K562 (cell line): ENCODE measurements at regions not wholly inside any gene's neighbourhood (a gene's known extent, or its start where the extent isn't known, plus 50 kb on each side); places are given as distances from the start of the nearest gene placed in this dataset.

ENCODE experiments used
- ATAC-seq: fragments of 200-7000 bp; cut with Tn5 transposase; 3 replicates; pipeline ENCODE4 v1.9.1; 2020; ENCODE audit warnings: moderate library complexity
- BruUV-seq: library from RNA; stranded (reverse); fragments of 400-500 nt; replicated peaks from 2 replicates; lab custom pipeline; 2021; lab: Mats Ljungman, UMichigan
- CTCF ChIA-PET: fragments of 300-600 bp; formaldehyde crosslinking; extraction: SDS; loops from one replicate; lab custom pipeline; 2021; ENCODE audit warnings: low intra/inter-chr PET ratio; lab: Yijun Ruan, JAX
- POLR2A ChIA-PET: fragments of 300-600, 350-650 bp; sonication (Branson Sonifier 250); formaldehyde crosslinking; extraction: SDS; loops from one replicate; lab custom pipeline; 2021; ENCODE audit warnings: antibody characterized with exemption, inconsistent platforms; lab: Yijun Ruan, JAX
- DNase-seq, 4 experiments: peaks; one replicate each; pipeline versions ENCODE4 v3.0.0 to v3.0.0-alpha.2; 2011 to 2018; ENCODE audit warnings: low spot score in 3 of 4, mixed read lengths in 3 of 4; ENCODE audit errors: extremely low read depth in 1 of 4
- FAIRE-seq: peaks from 2 replicates; lab custom pipeline; 2011; peaks lifted over from hg19 to GRCh38; lab: Jason Lieb, UNC
- H2AFZ ChIP-seq: 2 replicates; pipeline ENCODE4 v1.6.0; 2011; ENCODE audit warnings: low read depth, low read length, control low read depth, inconsistent platforms
- H3K27ac ChIP-seq: fragments of 200-600 bp; 3 replicates; pipeline ENCODE4 v1.8.0; 2011; ENCODE audit warnings: low read depth, mild to moderate bottlenecking, control low read depth, inconsistent platforms, low read length, moderate library complexity, mixed read lengths; ENCODE audit errors: extremely low read depth
- H3K27me3 ChIP-seq, 2 experiments: fragments of 300-600 bp in 1 of 2; 2 replicates in 1 of 2; 3 replicates in 1 of 2; pipeline versions ENCODE4 v1.6.0 to v1.8.0; 2011; ENCODE audit warnings: inconsistent platforms in 2 of 2, low read length in 2 of 2, mild to moderate bottlenecking in 1 of 2, mixed read lengths in 1 of 2, moderate library complexity in 1 of 2; ENCODE audit not compliant: control insufficient read depth in 2 of 2, insufficient read depth in 2 of 2
- H3K36me3 ChIP-seq: fragments of 300-600 bp; 3 replicates; pipeline ENCODE4 v1.8.0; 2011; ENCODE audit warnings: mild to moderate bottlenecking, low read length, inconsistent platforms; ENCODE audit not compliant: control insufficient read depth, insufficient read depth
- H3K4me1 ChIP-seq, 2 experiments: fragments of 200-600 bp in 1 of 2; replicated peaks in 1 of 2; 2 replicates in 1 of 2; 3 replicates in 1 of 2; pipeline versions ENCODE4 v1.5.1 to v1.8.0; 2011; ENCODE audit warnings: inconsistent platforms in 2 of 2, low read length in 2 of 2, mild to moderate bottlenecking in 1 of 2, mixed read lengths in 1 of 2, moderate library complexity in 1 of 2; ENCODE audit not compliant: control insufficient read depth in 2 of 2, insufficient read depth in 2 of 2
- H3K4me2 ChIP-seq: 2 replicates; pipeline ENCODE4 v1.6.1; 2011; ENCODE audit warnings: low read length, control low read depth, inconsistent platforms, mixed read lengths; ENCODE audit not compliant: insufficient read depth
- H3K4me3 ChIP-seq: fragments of 200-600 bp; sonication (generic), shearing (Covaris generic); 2 replicates; pipeline ENCODE4 v1.5.1; 2016; ENCODE audit warnings: control low read depth, inconsistent platforms
- H3K79me2 ChIP-seq: fragments of 200-600 bp; 3 replicates; pipeline ENCODE4 v1.8.0; 2011; ENCODE audit warnings: low read length, inconsistent platforms; ENCODE audit not compliant: control insufficient read depth, insufficient read depth
- H3K9ac ChIP-seq, 2 experiments: 2 replicates each; pipeline versions ENCODE4 v1.6.0 to v1.6.1; 2011; ENCODE audit warnings: low read depth in 2 of 2, low read length in 2 of 2, control low read depth in 1 of 2, inconsistent platforms in 1 of 2, mild to moderate bottlenecking in 1 of 2, mixed read lengths in 1 of 2; ENCODE audit not compliant: insufficient read depth in 1 of 2
- H3K9me1 ChIP-seq: one replicate; pipeline ENCODE4 v1.6.0; 2011; ENCODE audit warnings: inconsistent platforms, mild to moderate bottlenecking, low read length, moderate library complexity; ENCODE audit not compliant: control insufficient read depth, insufficient read depth
- H3K9me3 ChIP-seq: replicated peaks from 2 replicates; pipeline ENCODE4 v1.5.1; 2011; ENCODE audit warnings: low read depth, low read length, inconsistent platforms; ENCODE audit not compliant: control insufficient read depth, insufficient read depth
- H4K20me1 ChIP-seq: replicated peaks from 2 replicates; pipeline ENCODE4 v1.6.1; 2011; ENCODE audit warnings: low read length, inconsistent platforms, mixed read lengths; ENCODE audit not compliant: control insufficient read depth, insufficient read depth
- ARID2 ChIP-seq: fragments of 450-650 bp; IDR thresholded peaks from 2 replicates; pipeline ENCODE4 v1.6.1; 2017; ENCODE audit warnings: antibody characterized with exemption, mild to moderate bottlenecking
- ARID4B ChIP-seq: sonication (generic); formaldehyde crosslinking; IDR thresholded peaks from 2 replicates; pipeline ENCODE4 v1.8.0; 2022; ENCODE audit warnings: mild to moderate bottlenecking, missing genetic modification reagents
- ASH1L ChIP-seq: fragments of 450-650 bp; IDR thresholded peaks from 2 replicates; pipeline ENCODE4 v1.6.1; 2018; ENCODE audit warnings: borderline replicate concordance, mild to moderate bottlenecking, low read depth; ENCODE audit not compliant: partially characterized antibody
- CC2D1A ChIP-seq: fragments of 450-650 bp; IDR thresholded peaks from 2 replicates; pipeline ENCODE4 v1.6.1; 2017; ENCODE audit warnings: mild to moderate bottlenecking
- CUX1 ChIP-seq: fragments of 200-800 bp; sonication (Bioruptor generic); IDR thresholded peaks from 2 replicates; pipeline ENCODE4 v1.6.1; 2016; ENCODE audit warnings: missing genetic modification characterization, missing compliant biosample characterization
- FIP1L1 ChIP-seq: fragments of 200-400 bp; formaldehyde crosslinking; IDR thresholded peaks from 2 replicates; pipeline ENCODE4 v1.6.1; 2018; ENCODE audit warnings: mild to moderate bottlenecking, low read depth, low read length; ENCODE audit not compliant: poor library complexity, severe bottlenecking
- HMG20A ChIP-seq: fragments of 450-650 bp; formaldehyde crosslinking; conservative IDR thresholded peaks from 2 replicates; pipeline ENCODE4 v1.4.0; 2020; ENCODE audit warnings: mild to moderate bottlenecking, mixed read lengths
- MAFK ChIP-seq: IDR thresholded peaks from 2 replicates; pipeline ENCODE4 v1.6.1; 2011; ENCODE audit warnings: low read length, improper control_type of control experiment
- NR2F6 ChIP-seq: fragments of 450-650 bp; formaldehyde crosslinking; IDR thresholded peaks from 2 replicates; pipeline ENCODE4 v1.4.0; 2020; ENCODE audit warnings: mild to moderate bottlenecking
- PHF8 ChIP-seq: fragments of 200-600 bp; sonication (generic); IDR thresholded peaks from 2 replicates; pipeline ENCODE4 v1.6.1; 2012; ENCODE audit warnings: mixed run types, mild to moderate bottlenecking, inconsistent platforms, low read length, moderate library complexity, borderline replicate concordance
- RBM25 ChIP-seq: fragments of 200-400 bp; formaldehyde crosslinking; IDR thresholded peaks from 2 replicates; pipeline ENCODE4 v1.6.1; 2018; ENCODE audit warnings: low read length, low read depth, moderate library complexity; ENCODE audit not compliant: severe bottlenecking
- SLC30A9 ChIP-seq: fragments of 250-450 bp; sonication (Bioruptor Pico); IDR thresholded peaks from 2 replicates; pipeline ENCODE4 v1.8.0; 2022; ENCODE audit warnings: mild to moderate bottlenecking, moderate library complexity
- TAF7 ChIP-seq: fragments of 450-650 bp; IDR thresholded peaks from 2 replicates; pipeline ENCODE4 v1.6.1; 2016; ENCODE audit warnings: missing genetic modification characterization, missing compliant biosample characterization
- ZNF41 ChIP-seq: fragments of 250-450 bp; sonication (Bioruptor Pico); conservative IDR thresholded peaks from 2 replicates; pipeline ENCODE4 v1.4.0; 2020; ENCODE audit warnings: mild to moderate bottlenecking
- WGBS: fragments of 100-300 bp; shearing (Covaris generic); methylation state at CpG from one replicate; pipeline ENCODE4 v1.1.6; 2016; ENCODE audit warnings: low coverage, mixed read lengths; ENCODE audit not compliant: insufficient coverage; ENCODE audit errors: missing lambda C conversion rate; 5-methylcytosine and 5-hydroxymethylcytosine counted together
- in situ Hi-C: fragments of 300-500 bp; cut with MboI; formaldehyde crosslinking; loops from 4 replicates; pipeline ENCODE4 v1.15.0; 2018; ENCODE audit warnings: inconsistent platforms, mixed read lengths
- intact Hi-C: fragments of 100-400 bp; cut with micrococcal nuclease; formaldehyde crosslinking; loops from 2 replicates; pipeline ENCODE4 v1.14.2; 2022

- no peak for TF ChIP-seq ARID4B (CRISPR knock-in tag)
- TF ChIP-seq FIP1L1, result no peak
- TF ChIP-seq MAFK, result no peak
Observed at GRCh38 chr3:106840319-106840718, 536.9 kb upstream of the CCDC54 start (continued).

GRCh38 chr3:106842151-106842550 lies 535.1 kb upstream of the CCDC54 start:
- Histone ChIP-seq H3K36me3 (no peaks in the 10 kb centered on the region), H3K9ac (no peak overlapping the region), H3K4me2 (no peak overlapping the region), H3K9me3 (no peaks in the 10 kb centered on the region), H3K27ac (no peak overlapping the region), H2AFZ (no peak overlapping the region), H3K79me2 (no peaks in the 10 kb centered on the region), H3K4me3 (no peak overlapping the region), H4K20me1 (no peaks in the 10 kb centered on the region), H3K27me3 (no peaks in the 10 kb centered on the region), H3K4me1 (no peaks in the 10 kb centered on the region), H3K9me1 (no peaks in the 10 kb centered on the region)
- ChIA-PET POLR2A (no interaction called here), CTCF (no interaction called here)
- 0% methylated on average over 2 of the region's 2 CpGs for WGBS
- no peak for FAIRE-seq
- ATAC-seq, result no peak
- no peak for DNase-seq
- BruUV-seq, result no TSS peak
- in situ Hi-C loops, result no loop called here
- no peak for TF ChIP-seq CUX1 (CRISPR knock-in tag)
- TF ChIP-seq ARID2, result no peak
- TF ChIP-seq PHF8, result no peak
- no peak for TF ChIP-seq RBM25
- TF ChIP-seq CC2D1A, result no peak
- no peak for TF ChIP-seq SLC30A9 (CRISPR knock-in tag)
- no peak for TF ChIP-seq ASH1L
- no peak for TF ChIP-seq NR2F6 (CRISPR knock-in tag)
- TF ChIP-seq TAF7 (tag), result no peak
- TF ChIP-seq HMG20A (CRISPR knock-in tag), result no peak
- TF ChIP-seq ZNF41 (CRISPR knock-in tag), result no peak
- intact Hi-C loops, result no loop called here
